Keratinocyte (primary cell): ENCODE measurements at regions not wholly inside any gene's neighbourhood (a gene's known extent, or its start where the extent isn't known, plus 50 kb on each side); places are given as distances from the start of the nearest gene placed in this dataset.

ENCODE experiments used
- DNase-seq: peaks from one replicate; pipeline ENCODE4 v3.0.0-alpha.2; 2011; ENCODE audit warnings: low read depth, missing footprints, low spot score
- FAIRE-seq: peaks from 2 replicates; lab custom pipeline; 2011; peaks lifted over from hg19 to GRCh38; lab: Jason Lieb, UNC
- H2AFZ ChIP-seq: 2 replicates; pipeline ENCODE4 v1.6.0; 2012; ENCODE audit warnings: low read length, control low read depth, inconsistent platforms; ENCODE audit not compliant: control insufficient read depth
- H3K27ac ChIP-seq: 2 replicates; pipeline ENCODE4 v1.5.1; 2011; ENCODE audit warnings: low read length; ENCODE audit not compliant: control insufficient read depth, insufficient read depth
- H3K27me3 ChIP-seq: 3 replicates; pipeline ENCODE4 v1.6.0; 2011; ENCODE audit warnings: low read length; ENCODE audit not compliant: control insufficient read depth, insufficient read depth; ENCODE audit errors: extremely low read depth
- H3K36me3 ChIP-seq, 2 experiments: 2 replicates in 1 of 2; 3 replicates in 1 of 2; pipeline ENCODE4 v1.5.1; 2011; ENCODE audit warnings: low read length in 2 of 2, mild to moderate bottlenecking in 1 of 2; ENCODE audit not compliant: control insufficient read depth in 2 of 2, insufficient read depth in 2 of 2; ENCODE audit errors: extremely low read depth in 1 of 2
- H3K4me1 ChIP-seq: 3 replicates; pipeline ENCODE4 v1.5.1; 2011; ENCODE audit warnings: low read length; ENCODE audit not compliant: control insufficient read depth, insufficient read depth; ENCODE audit errors: extremely low read depth
- H3K4me2 ChIP-seq: 3 replicates; pipeline ENCODE4 v1.6.0; 2011; ENCODE audit warnings: low read depth, low read length; ENCODE audit not compliant: control insufficient read depth, insufficient read depth; ENCODE audit errors: extremely low read depth
- H3K4me3 ChIP-seq, 3 experiments: fragments of 200-600 bp in 1 of 3; sonication (generic) in 1 of 3; 2 replicates in 2 of 3; 3 replicates in 1 of 3; pipeline ENCODE4 v1.5.1; 2011 to 2016; ENCODE audit warnings: low read length in 3 of 3, mild to moderate bottlenecking in 3 of 3, control low read depth in 2 of 3, inconsistent platforms in 1 of 3, low read depth in 1 of 3, mixed read lengths in 1 of 3, mixed run types in 1 of 3, moderate library complexity in 1 of 3; ENCODE audit not compliant: control insufficient read depth in 2 of 3, insufficient read depth in 2 of 3; ENCODE audit errors: extremely low read depth in 1 of 3
- H3K79me2 ChIP-seq: 2 replicates; pipeline ENCODE4 v1.6.0; 2012; ENCODE audit warnings: low read length; ENCODE audit not compliant: control insufficient read depth, insufficient read depth
- H3K9ac ChIP-seq: 3 replicates; pipeline ENCODE4 v1.6.0; 2011; ENCODE audit warnings: low read length; ENCODE audit not compliant: control insufficient read depth, insufficient read depth; ENCODE audit errors: extremely low read depth
- H3K9me1 ChIP-seq: 3 replicates; pipeline ENCODE4 v1.6.0; 2011; ENCODE audit warnings: low read length; ENCODE audit not compliant: control insufficient read depth, insufficient read depth; ENCODE audit errors: extremely low read depth
- H3K9me3 ChIP-seq: 2 replicates; pipeline ENCODE4 v1.5.1; 2012; ENCODE audit warnings: low read depth, low read length; ENCODE audit not compliant: control insufficient read depth
- H4K20me1 ChIP-seq: 3 replicates; pipeline ENCODE4 v1.6.0; 2011; ENCODE audit warnings: low read length; ENCODE audit not compliant: control insufficient read depth, insufficient read depth; ENCODE audit errors: extremely low read depth
- CTCF ChIP-seq, 3 experiments: IDR thresholded peaks in 1 of 3; conservative IDR thresholded peaks in 1 of 3; optimal IDR thresholded peaks in 1 of 3; 2 replicates in 2 of 3; 3 replicates in 1 of 3; pipeline versions ENCODE3 to v1.5.1; 2011; ENCODE audit warnings: low read length in 3 of 3, mild to moderate bottlenecking in 3 of 3, moderate library complexity in 2 of 3, control low read depth in 1 of 3, inconsistent platforms in 1 of 3; ENCODE audit not compliant: insufficient read depth in 2 of 3; ENCODE audit errors: extremely low read depth in 1 of 3
- EZH2 ChIP-seq: IDR thresholded peaks from one replicate; pipeline ENCODE4 v1.6.1; 2012; ENCODE audit warnings: inconsistent platforms, mild to moderate bottlenecking, low read length, moderate library complexity
- dilution Hi-C: fragments of 300-500 bp; cut with MboI; formaldehyde crosslinking; loops from one replicate; pipeline ENCODE4 v1.7.0; 2020; ENCODE audit warnings: low sequenced_read_pairs; ENCODE audit not compliant: extremely low pct_ligation_motif_present

- no peak overlapping the region for H3K4me2 ChIP-seq
- H3K36me3 ChIP-seq, result no peaks in the 10 kb centered on the region
- H3K9me3 ChIP-seq, result no peaks in the 10 kb centered on the region
- no peak overlapping the region for H2AFZ ChIP-seq
- DNase-seq (no peak), FAIRE-seq (no peak)
- H3K4me1 ChIP-seq, result no peaks in the 10 kb centered on the region
- H3K9me1 ChIP-seq, result no peaks in the 10 kb centered on the region
- no peak overlapping the region for H3K9ac ChIP-seq
- no peak overlapping the region for H3K27ac ChIP-seq
- H3K27me3 ChIP-seq, result peaks cover 13% of the 10 kb centered on the region
- no peaks in the 10 kb centered on the region for H3K79me2 ChIP-seq
- TF ChIP-seq CTCF (optimal IDR thresholded peaks at IDR 0.05 in 1 of 3, IDR thresholded peaks at IDR 0.05 in 1 of 3, conservative IDR thresholded peaks at IDR 0.05 in 1 of 3; ENCODE audit: extremely low read depth in 1 of 3, insufficient read depth in 2 of 3, low read length in 3 of 3), result no peak
- TF ChIP-seq EZH2, result no peak
- H4K20me1 ChIP-seq, result no peaks in the 10 kb centered on the region
- dilution Hi-C loops, result no loop called here
- no peak overlapping the region for H3K4me3 ChIP-seq
Observed at GRCh38 chr13:26983543-26984320, 187.9 kb downstream of the USP12 start.

GRCh38 chr13:26980099-26981031 lies 191.2 kb downstream of the USP12 start:
- no peak overlapping the region for H2AFZ ChIP-seq
- H3K4me3 ChIP-seq, result no peak overlapping the region
- no peak for DNase-seq
- no peaks in the 10 kb centered on the region for H4K20me1 ChIP-seq
- no peak overlapping the region for H3K4me2 ChIP-seq
- dilution Hi-C loops, result no loop called here
- H3K9ac ChIP-seq, result no peak overlapping the region
- H3K79me2 ChIP-seq, result no peaks in the 10 kb centered on the region
- no peak overlapping the region for H3K27ac ChIP-seq
- TF ChIP-seq CTCF (optimal IDR thresholded peaks at IDR 0.05 in 1 of 3, IDR thresholded peaks at IDR 0.05 in 1 of 3, conservative IDR thresholded peaks at IDR 0.05 in 1 of 3; ENCODE audit: extremely low read depth in 1 of 3, insufficient read depth in 2 of 3, low read length in 3 of 3), result no peak
- no peak for TF ChIP-seq EZH2
- no peak for FAIRE-seq
- no peaks in the 10 kb centered on the region for H3K9me1 ChIP-seq
- no peaks in the 10 kb centered on the region for H3K9me3 ChIP-seq
- no peaks in the 10 kb centered on the region for H3K4me1 ChIP-seq
- H3K36me3 ChIP-seq, result no peaks in the 10 kb centered on the region
- H3K27me3 ChIP-seq, result peaks cover 13% of the 10 kb centered on the region
